ENCODE measurements at regions not wholly inside any gene's neighbourhood (a gene's known extent, or its start where the extent isn't known, plus 50 kb on each side); places are given as distances from the start of the nearest gene placed in this dataset.

DNA sequence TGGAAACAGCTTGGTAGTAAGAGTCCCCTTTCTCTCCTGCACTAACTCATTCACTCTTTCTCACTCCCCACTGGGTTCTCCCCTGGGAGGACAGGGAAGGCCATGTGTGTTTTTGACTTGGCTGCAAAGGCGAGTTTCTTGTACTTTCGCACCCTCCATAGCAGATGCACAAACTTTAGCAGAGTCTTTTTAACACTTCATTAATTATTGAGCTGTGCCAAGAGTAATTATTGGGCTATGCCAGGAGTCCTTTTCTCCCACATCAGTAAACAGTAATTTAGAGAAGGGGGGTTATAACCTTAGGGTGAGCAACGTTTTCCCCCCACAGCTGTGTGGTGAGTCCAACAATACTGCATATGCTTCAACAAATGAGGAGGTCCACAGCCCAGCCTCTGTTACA lies 224.4 kb upstream of the ATP11B start:
- no peak overlapping the region for H3K4me3 ChIP-seq (ENCODE audit: low read depth, low read length)
- no peak for DNase-seq (ENCODE audit: low read depth)
- TF ChIP-seq, protein P1, sequence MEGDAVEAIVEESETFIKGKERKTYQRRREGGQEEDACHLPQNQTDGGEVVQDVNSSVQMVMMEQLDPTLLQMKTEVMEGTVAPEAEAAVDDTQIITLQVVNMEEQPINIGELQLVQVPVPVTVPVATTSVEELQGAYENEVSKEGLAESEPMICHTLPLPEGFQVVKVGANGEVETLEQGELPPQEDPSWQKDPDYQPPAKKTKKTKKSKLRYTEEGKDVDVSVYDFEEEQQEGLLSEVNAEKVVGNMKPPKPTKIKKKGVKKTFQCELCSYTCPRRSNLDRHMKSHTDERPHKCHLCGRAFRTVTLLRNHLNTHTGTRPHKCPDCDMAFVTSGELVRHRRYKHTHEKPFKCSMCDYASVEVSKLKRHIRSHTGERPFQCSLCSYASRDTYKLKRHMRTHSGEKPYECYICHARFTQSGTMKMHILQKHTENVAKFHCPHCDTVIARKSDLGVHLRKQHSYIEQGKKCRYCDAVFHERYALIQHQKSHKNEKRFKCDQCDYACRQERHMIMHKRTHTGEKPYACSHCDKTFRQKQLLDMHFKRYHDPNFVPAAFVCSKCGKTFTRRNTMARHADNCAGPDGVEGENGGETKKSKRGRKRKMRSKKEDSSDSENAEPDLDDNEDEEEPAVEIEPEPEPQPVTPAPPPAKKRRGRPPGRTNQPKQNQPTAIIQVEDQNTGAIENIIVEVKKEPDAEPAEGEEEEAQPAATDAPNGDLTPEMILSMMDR (IDR thresholded peaks at IDR 0.05; ENCODE audit: insufficient read depth, low read depth, low read length), result no peak

DNA sequence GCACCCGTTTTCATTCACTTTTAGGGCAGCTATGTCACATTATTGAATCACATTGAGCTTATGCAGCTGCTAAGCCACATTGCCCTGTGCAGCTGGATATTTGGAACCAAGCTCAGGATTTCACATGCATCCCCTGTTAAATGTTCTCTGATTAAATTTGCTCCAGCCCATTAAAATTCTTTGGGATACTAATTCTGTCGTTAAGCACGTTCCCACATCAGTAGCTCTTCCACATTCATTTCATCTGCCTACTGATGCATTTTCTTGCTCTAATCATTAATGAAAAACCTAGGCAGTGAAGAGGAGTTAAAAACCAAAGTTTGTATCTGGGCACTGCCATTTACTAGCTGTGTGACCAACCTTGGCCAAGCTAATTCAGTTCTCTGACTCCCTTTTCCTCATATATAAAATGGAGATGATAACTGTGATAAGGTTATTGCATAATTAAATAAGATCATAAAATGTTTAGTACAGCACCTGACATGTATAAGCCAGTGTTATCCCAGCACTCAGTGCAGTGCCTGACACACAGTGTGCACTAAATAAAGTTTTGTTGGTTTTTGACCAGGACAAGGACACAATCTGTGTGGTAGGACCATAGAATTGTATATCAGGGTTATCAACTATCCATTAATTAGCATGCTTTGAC lies 222.2 kb upstream of the ATP11B start:
- TF ChIP-seq, protein P1 (IDR thresholded peaks at IDR 0.05; ENCODE audit: insufficient read depth, low read depth, low read length), result no peak
- no peak for DNase-seq (ENCODE audit: low read depth)
- H3K4me3 ChIP-seq (ENCODE audit: low read depth, low read length), result no peak overlapping the region

DNA sequence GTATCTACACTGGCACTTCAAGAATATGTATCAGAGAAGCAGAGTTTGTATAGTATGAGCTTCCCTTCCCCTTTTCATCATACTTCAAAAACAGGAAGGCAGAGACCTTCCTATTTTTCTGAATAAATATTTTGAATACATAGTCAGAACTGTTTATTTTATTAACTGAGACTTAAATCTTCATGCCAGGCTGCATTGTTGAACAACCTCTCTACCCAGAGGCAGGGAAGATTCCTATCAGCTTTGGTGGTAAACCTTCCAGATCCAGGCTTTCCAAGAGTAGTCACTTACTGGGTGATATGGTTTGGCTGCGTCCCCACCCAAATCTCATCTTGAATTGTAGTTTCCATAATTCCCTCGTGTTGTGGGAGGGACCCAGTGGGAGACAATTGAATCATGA lies 217.4 kb upstream of the ATP11B start:
- no peak overlapping the region for H3K4me3 ChIP-seq (ENCODE audit: low read depth, low read length)
- TF ChIP-seq, protein P1 (IDR thresholded peaks at IDR 0.05; ENCODE audit: insufficient read depth, low read depth, low read length), result no peak
- DNase-seq (ENCODE audit: low read depth), result no peak

DNA sequence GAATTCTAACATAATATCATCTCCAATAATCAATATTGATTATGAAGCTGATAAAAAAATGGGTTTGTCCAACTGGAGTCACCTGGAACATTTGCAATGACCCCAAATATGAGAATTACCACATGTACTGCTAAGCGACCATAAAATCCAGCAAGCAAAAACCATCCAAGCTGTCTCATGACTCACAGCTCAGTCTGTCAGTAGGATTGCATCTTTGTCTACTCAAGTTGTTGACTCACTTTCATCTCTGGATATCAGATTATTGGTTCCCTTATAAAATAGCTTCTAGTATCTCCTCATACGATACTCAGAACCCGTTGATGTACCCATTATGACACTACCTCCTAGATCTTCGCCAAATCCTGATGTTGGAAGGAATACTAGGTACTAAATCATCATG lies 209.8 kb upstream of the ATP11B start:
- TF ChIP-seq, protein P1 (IDR thresholded peaks at IDR 0.05; ENCODE audit: insufficient read depth, low read depth, low read length), result no peak
- H3K4me3 ChIP-seq (ENCODE audit: low read depth, low read length), result no peak overlapping the region
- no peak for DNase-seq (ENCODE audit: low read depth)

DNA sequence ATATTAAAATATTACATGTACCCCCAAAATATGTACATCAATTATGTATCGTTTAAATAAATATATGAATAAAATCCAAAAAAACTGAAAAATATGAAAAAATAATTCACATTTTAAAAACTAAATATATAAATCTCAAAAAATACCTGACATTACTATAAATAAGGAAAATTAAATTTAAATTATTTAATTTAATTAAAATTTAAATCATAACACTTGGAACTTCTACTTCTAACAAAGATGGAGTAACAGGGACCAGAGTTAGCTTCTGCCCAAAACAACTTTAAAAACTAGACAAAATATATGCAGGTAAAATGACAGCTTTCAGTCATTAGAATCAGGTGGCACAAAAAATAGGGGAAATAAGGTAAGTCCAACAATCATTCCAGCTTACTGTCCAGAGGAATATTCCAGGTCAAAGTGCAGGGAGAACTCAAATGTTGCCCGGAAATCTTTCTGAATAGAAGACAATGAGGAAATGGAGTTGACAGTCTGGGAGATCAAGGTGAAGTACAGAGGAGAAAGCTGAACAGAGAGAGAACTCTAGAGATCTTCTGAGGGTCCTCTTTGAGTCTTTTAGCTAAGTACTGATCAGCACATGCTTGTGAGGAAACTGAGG lies 207.7 kb upstream of the ATP11B start:
- DNase-seq (ENCODE audit: low read depth), result no peak
- no peak overlapping the region for H3K4me3 ChIP-seq (ENCODE audit: low read depth, low read length)
- TF ChIP-seq, protein P1 (IDR thresholded peaks at IDR 0.05; ENCODE audit: insufficient read depth, low read depth, low read length), result no peak

DNA sequence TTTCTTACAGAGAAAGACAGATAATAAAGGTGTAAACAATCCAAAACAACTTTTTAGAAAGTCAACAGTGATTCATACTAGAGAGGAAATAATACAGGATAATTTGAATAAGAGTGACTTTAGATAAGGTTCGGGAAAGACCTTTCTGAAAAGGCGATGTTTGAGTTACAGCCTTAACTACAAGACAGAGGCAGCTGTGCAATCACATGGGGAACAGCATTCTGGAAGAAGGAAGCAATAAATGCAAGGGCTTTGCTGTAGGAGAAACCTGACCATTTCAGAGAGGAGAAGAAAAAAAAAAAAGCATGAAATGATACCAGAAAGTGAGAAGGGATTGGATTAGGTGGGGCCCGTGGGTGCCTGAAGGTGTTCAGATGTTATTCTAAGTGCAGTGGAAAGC lies 200.6 kb upstream of the ATP11B start:
- DNase-seq (ENCODE audit: low read depth), result no peak
- TF ChIP-seq, protein P1 (IDR thresholded peaks at IDR 0.05; ENCODE audit: insufficient read depth, low read depth, low read length), result no peak
- H3K4me3 ChIP-seq (ENCODE audit: low read depth, low read length), result no peak overlapping the region

All from fibroblast of villous mesenchyme (primary cell).